WTC11 (cell line): ENCODE measurements at regions not wholly inside any gene's neighbourhood (a gene's known extent, or its start where the extent isn't known, plus 50 kb on each side); places are given as distances from the start of the nearest gene placed in this dataset.

Experiments
- ATAC-seq: fragments of 200-7000 bp; cut with Tn5 transposase; 2 replicates; pipeline ENCODE4 v1.10.0; 2021; ENCODE audit warnings: mild to moderate bottlenecking, moderate library complexity
- CTCF ChIA-PET: fragments of 300-600 bp; sonication (Branson Sonifier 250); formaldehyde crosslinking; loops from one replicate; lab custom pipeline; 2021; ENCODE audit warnings: antibody characterized with exemption; lab: Charles Lee
- POLR2A ChIA-PET: fragments of 350-600 bp; sonication (Branson Sonifier 250); formaldehyde crosslinking; loops from one replicate; lab custom pipeline; 2021; ENCODE audit warnings: antibody characterized with exemption; lab: Charles Lee
- DNase-seq: peaks from one replicate; pipeline ENCODE4 v3.0.0; 2021; ENCODE audit warnings: low spot score
- H3K27ac Mint-ChIP-seq: 2 replicates; pipeline ENCODE4 v1.8.0; 2021; ENCODE audit warnings: mixed read lengths
- H3K27me3 Mint-ChIP-seq: 2 replicates; pipeline ENCODE4 v1.8.0; 2021; ENCODE audit warnings: low read depth, mild to moderate bottlenecking, moderate library complexity, mixed read lengths
- H3K36me3 Mint-ChIP-seq: 2 replicates; pipeline ENCODE4 v1.8.0; 2021; ENCODE audit warnings: mixed read lengths
- H3K4me1 Mint-ChIP-seq: 2 replicates; pipeline ENCODE4 v1.8.0; 2022; ENCODE audit warnings: mixed read lengths
- H3K4me3 Mint-ChIP-seq: 2 replicates; pipeline ENCODE4 v1.8.0; 2021; ENCODE audit warnings: mild to moderate bottlenecking, moderate library complexity, mixed read lengths
- H3K9me3 Mint-ChIP-seq: 2 replicates; pipeline ENCODE4 v1.8.0; 2021; ENCODE audit warnings: mixed read lengths
- AR ChIP-seq: fragments of 250-450 bp; sonication (Bioruptor Pico); IDR thresholded peaks from 2 replicates; pipeline ENCODE4 v1.9.0; 2021; ENCODE audit warnings: mild to moderate bottlenecking
- CREB1 ChIP-seq: sonication (generic); formaldehyde crosslinking; IDR thresholded peaks from 2 replicates; pipeline ENCODE4 v1.8.0; 2023; ENCODE audit warnings: mild to moderate bottlenecking, missing genetic modification reagents
- CREM ChIP-seq: sonication (generic); formaldehyde crosslinking; IDR thresholded peaks from 2 replicates; pipeline ENCODE4 v1.8.1; 2022; ENCODE audit warnings: mild to moderate bottlenecking, missing genetic modification reagents, moderate library complexity
- E2F4 ChIP-seq: sonication (generic); formaldehyde crosslinking; IDR thresholded peaks from 2 replicates; pipeline ENCODE4 v1.8.1; 2022; ENCODE audit warnings: low read depth, mild to moderate bottlenecking, moderate library complexity, missing genetic modification reagents, borderline replicate concordance
- FOXJ3 ChIP-seq: sonication (generic); formaldehyde crosslinking; IDR thresholded peaks from 2 replicates; pipeline ENCODE4 v1.9.0; 2021; ENCODE audit warnings: missing genetic modification reagents, mild to moderate bottlenecking, borderline replicate concordance
- FOXK1 ChIP-seq: sonication (generic); formaldehyde crosslinking; IDR thresholded peaks from 2 replicates; pipeline ENCODE4 v1.8.0; 2022; ENCODE audit warnings: mild to moderate bottlenecking, moderate library complexity, missing genetic modification reagents
- FOXP1 ChIP-seq: sonication (generic); formaldehyde crosslinking; IDR thresholded peaks from 2 replicates; pipeline ENCODE4 v1.8.0; 2022; ENCODE audit warnings: missing genetic modification reagents, mild to moderate bottlenecking, moderate library complexity, borderline replicate concordance
- GABPB1 ChIP-seq: sonication (generic); formaldehyde crosslinking; IDR thresholded peaks from 2 replicates; pipeline ENCODE4 v1.8.1; 2023; ENCODE audit warnings: mild to moderate bottlenecking, missing genetic modification reagents
- GTF2I ChIP-seq: fragments of 250-450 bp; sonication (Bioruptor Pico); conservative IDR thresholded peaks from 2 replicates; pipeline ENCODE4 v1.4.0; 2021; ENCODE audit warnings: mild to moderate bottlenecking
- JAZF1 ChIP-seq: fragments of 250-450 bp; sonication (Bioruptor Pico); IDR thresholded peaks from 2 replicates; pipeline ENCODE4 v1.9.0; 2021; ENCODE audit warnings: moderate library complexity, mild to moderate bottlenecking, inconsistent platforms
- MLX ChIP-seq: sonication (generic); formaldehyde crosslinking; IDR thresholded peaks from 2 replicates; pipeline ENCODE4 v1.8.1; 2023; ENCODE audit warnings: mild to moderate bottlenecking, missing genetic modification reagents, moderate library complexity
- NFE2L1 ChIP-seq: sonication (generic); formaldehyde crosslinking; IDR thresholded peaks from 2 replicates; pipeline ENCODE4 v1.8.1; 2023; ENCODE audit warnings: missing genetic modification reagents
- NR1H2 ChIP-seq: sonication (generic); formaldehyde crosslinking; IDR thresholded peaks from 2 replicates; pipeline ENCODE4 v1.9.0; 2021; ENCODE audit warnings: mild to moderate bottlenecking, moderate library complexity, missing genetic modification reagents
- NR3C1 ChIP-seq: sonication (generic); formaldehyde crosslinking; conservative IDR thresholded peaks from 2 replicates; pipeline ENCODE4 v1.8.1; 2023; ENCODE audit warnings: low read depth, mild to moderate bottlenecking, missing genetic modification reagents
- OVOL2 ChIP-seq: fragments of 250-450 bp; sonication (Bioruptor Pico); IDR thresholded peaks from 2 replicates; pipeline ENCODE4 v1.9.0; 2021; ENCODE audit warnings: mild to moderate bottlenecking, borderline replicate concordance
- PRRX2 ChIP-seq: fragments of 250-450 bp; sonication (Bioruptor Pico); IDR thresholded peaks from 2 replicates; pipeline ENCODE4 v1.8.0; 2021; ENCODE audit warnings: mild to moderate bottlenecking
- SMAD4 ChIP-seq: sonication (generic); formaldehyde crosslinking; IDR thresholded peaks from 2 replicates; pipeline ENCODE4 v1.8.0; 2022; ENCODE audit warnings: mild to moderate bottlenecking, missing genetic modification reagents
- USF1 ChIP-seq: sonication (generic); formaldehyde crosslinking; IDR thresholded peaks from 2 replicates; pipeline ENCODE4 v1.8.0; 2022; ENCODE audit warnings: mild to moderate bottlenecking, missing genetic modification reagents
- USF2 ChIP-seq: sonication (generic); formaldehyde crosslinking; IDR thresholded peaks from 2 replicates; pipeline ENCODE4 v1.8.1; 2023; ENCODE audit warnings: mild to moderate bottlenecking, missing genetic modification reagents, moderate library complexity
- ZBTB43 ChIP-seq: sonication (generic); formaldehyde crosslinking; IDR thresholded peaks from 2 replicates; pipeline ENCODE4 v1.8.1; 2023; ENCODE audit warnings: mild to moderate bottlenecking, missing genetic modification reagents
- ZNF219 ChIP-seq: sonication (generic); formaldehyde crosslinking; IDR thresholded peaks from 2 replicates; pipeline ENCODE4 v1.8.0; 2023; ENCODE audit warnings: missing genetic modification reagents, mild to moderate bottlenecking, borderline replicate concordance
- ZNF425 ChIP-seq: fragments of 250-450 bp; sonication (Bioruptor Pico); conservative IDR thresholded peaks from 2 replicates; pipeline ENCODE4 v1.9.0; 2021; ENCODE audit warnings: mild to moderate bottlenecking
- ZNF671 ChIP-seq: fragments of 250-450 bp; sonication (Bioruptor Pico); IDR thresholded peaks from 2 replicates; pipeline ENCODE4 v1.8.0; 2021; ENCODE audit warnings: mild to moderate bottlenecking

GRCh38 chr4:84050015-84050414, 449.1 kb downstream of the NKX6-1 start:
- Mint-ChIP-seq H3K27me3 (no peaks in the 10 kb centered on the region), H3K4me1 (peaks cover 39% of the 10 kb centered on the region), H3K36me3 (no peaks in the 10 kb centered on the region), H3K9me3 (peaks cover 3% of the 10 kb centered on the region; the same call in 1 of the 2 replicates), H3K27ac (peak overlapping the region; percentile 93), H3K4me3 (peak overlapping the region; percentile 10; the same call in 1 of the 2 replicates)
- ATAC-seq (peak; percentile 88), DNase-seq (peak; percentile 14)
- TF ChIP-seq CREB1 (CRISPR knock-in tag) (no peak), NFE2L1 (CRISPR knock-in tag) (peak; percentile 97)
- CTCF ChIA-PET: interaction anchor here (1.0 kb wide), 2 partner anchors 56 to 117 kb away, joined by 4 to 6 read pairs; no protein-coding TSS in a partner anchor
- POLR2A ChIA-PET: interaction anchor here (0.6 kb wide), 1 partner anchor 18 kb away, joined by 3 read pairs; no protein-coding TSS in a partner anchor

- ChIA-PET CTCF (no interaction called here), POLR2A (no interaction called here)
- Mint-ChIP-seq H3K9me3 (peaks cover 3% of the 10 kb centered on the region; the same call in 1 of the 2 replicates), H3K27me3 (no peaks in the 10 kb centered on the region), H3K4me1 (peaks cover 27% of the 10 kb centered on the region), H3K36me3 (no peaks in the 10 kb centered on the region), H3K4me3 (no peak overlapping the region), H3K27ac (no peak overlapping the region)
- TF ChIP-seq CREM (no peak), OVOL2 (CRISPR knock-in tag) (no peak), PRRX2 (CRISPR knock-in tag) (no peak), ZBTB43 (CRISPR knock-in tag) (no peak), JAZF1 (no peak), GTF2I (no peak), FOXK1 (CRISPR knock-in tag) (no peak), USF2 (CRISPR knock-in tag) (no peak), SMAD4 (CRISPR knock-in tag) (no peak), FOXJ3 (no peak), MLX (no peak)
- ATAC-seq (no peak), DNase-seq (no peak)
Measured at GRCh38 chr4:84046551-84046950, 452.5 kb downstream of the NKX6-1 start.

- H3K27me3 Mint-ChIP-seq: no peaks in the 10 kb centered on the region
- peaks cover 3% of the 10 kb centered on the region; the same call in 1 of the 2 replicates for H3K9me3 Mint-ChIP-seq
- H3K4me1 Mint-ChIP-seq: peaks cover 8% of the 10 kb centered on the region
- H3K4me3 Mint-ChIP-seq: no peak overlapping the region
- DNase-seq (no peak), ATAC-seq (no peak)
- POLR2A ChIA-PET: no interaction called here
- H3K36me3 Mint-ChIP-seq: no peaks in the 10 kb centered on the region
- CTCF ChIA-PET: no interaction called here
- no peak overlapping the region for H3K27ac Mint-ChIP-seq
- TF ChIP-seq OVOL2 (CRISPR knock-in tag): no peak
- TF ChIP-seq GTF2I: no peak
- TF ChIP-seq NR3C1: no peak
- no peak for TF ChIP-seq NR1H2 (CRISPR knock-in tag)
- no peak for TF ChIP-seq E2F4
- no peak for TF ChIP-seq ZNF219 (CRISPR knock-in tag)
- no peak for TF ChIP-seq ZNF671 (CRISPR knock-in tag)
- TF ChIP-seq FOXP1 (CRISPR knock-in tag): no peak
- no peak for TF ChIP-seq AR
- TF ChIP-seq GABPB1: no peak
- no peak for TF ChIP-seq USF1 (CRISPR knock-in tag)
- TF ChIP-seq ZNF425 (CRISPR knock-in tag): no peak
Measured at GRCh38 chr4:84041426-84041825, 457.7 kb downstream of the NKX6-1 start.
